Keratinocyte (primary cell): ENCODE measurements at regions not wholly inside any gene's neighbourhood (a gene's known extent, or its start where the extent isn't known, plus 50 kb on each side); places are given as distances from the start of the nearest gene placed in this dataset.

Source experiments
- EZH2 ChIP-seq: IDR thresholded peaks from one replicate; pipeline ENCODE4 v1.6.1; 2012; ENCODE audit warnings: inconsistent platforms, mild to moderate bottlenecking, low read length, moderate library complexity
- TF ChIP-seq, protein P1 (sequence below), 3 experiments: IDR thresholded peaks in 1 of 3; conservative IDR thresholded peaks in 1 of 3; optimal IDR thresholded peaks in 1 of 3; 2 replicates in 2 of 3; 3 replicates in 1 of 3; pipeline versions ENCODE3 to v1.5.1; 2011; ENCODE audit warnings: low read length in 3 of 3, mild to moderate bottlenecking in 3 of 3, moderate library complexity in 2 of 3, control low read depth in 1 of 3, inconsistent platforms in 1 of 3; ENCODE audit not compliant: insufficient read depth in 2 of 3; ENCODE audit errors: extremely low read depth in 1 of 3

DNA sequence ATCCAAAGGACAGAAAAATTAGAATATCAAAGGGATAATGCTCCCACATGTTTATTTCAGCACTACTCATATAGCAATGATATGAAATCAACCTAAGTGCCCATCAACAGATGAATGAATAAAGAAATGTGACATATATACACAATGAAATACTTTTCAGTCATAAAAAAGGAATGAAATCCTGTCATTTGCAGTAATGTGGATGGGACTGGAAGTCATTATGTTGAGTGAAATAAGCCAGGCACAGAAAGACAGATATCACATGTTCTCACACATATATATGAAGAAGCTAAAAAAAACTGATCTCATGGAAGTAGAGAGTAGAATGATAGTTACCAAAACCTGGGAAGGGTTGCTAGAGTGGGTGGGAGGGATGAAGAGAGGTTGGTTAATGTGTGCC lies 135.7 kb downstream of the IBTK start:
- TF ChIP-seq, protein P1, sequence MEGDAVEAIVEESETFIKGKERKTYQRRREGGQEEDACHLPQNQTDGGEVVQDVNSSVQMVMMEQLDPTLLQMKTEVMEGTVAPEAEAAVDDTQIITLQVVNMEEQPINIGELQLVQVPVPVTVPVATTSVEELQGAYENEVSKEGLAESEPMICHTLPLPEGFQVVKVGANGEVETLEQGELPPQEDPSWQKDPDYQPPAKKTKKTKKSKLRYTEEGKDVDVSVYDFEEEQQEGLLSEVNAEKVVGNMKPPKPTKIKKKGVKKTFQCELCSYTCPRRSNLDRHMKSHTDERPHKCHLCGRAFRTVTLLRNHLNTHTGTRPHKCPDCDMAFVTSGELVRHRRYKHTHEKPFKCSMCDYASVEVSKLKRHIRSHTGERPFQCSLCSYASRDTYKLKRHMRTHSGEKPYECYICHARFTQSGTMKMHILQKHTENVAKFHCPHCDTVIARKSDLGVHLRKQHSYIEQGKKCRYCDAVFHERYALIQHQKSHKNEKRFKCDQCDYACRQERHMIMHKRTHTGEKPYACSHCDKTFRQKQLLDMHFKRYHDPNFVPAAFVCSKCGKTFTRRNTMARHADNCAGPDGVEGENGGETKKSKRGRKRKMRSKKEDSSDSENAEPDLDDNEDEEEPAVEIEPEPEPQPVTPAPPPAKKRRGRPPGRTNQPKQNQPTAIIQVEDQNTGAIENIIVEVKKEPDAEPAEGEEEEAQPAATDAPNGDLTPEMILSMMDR (optimal IDR thresholded peaks at IDR 0.05 in 1 of 3, IDR thresholded peaks at IDR 0.05 in 1 of 3, conservative IDR thresholded peaks at IDR 0.05 in 1 of 3; ENCODE audit: extremely low read depth in 1 of 3, insufficient read depth in 2 of 3, low read length in 3 of 3), result no peak
- TF ChIP-seq EZH2, result no peak
